ENCODE measurements at regions not wholly inside any gene's neighbourhood (a gene's known extent, or its start where the extent isn't known, plus 50 kb on each side); places are given as distances from the start of the nearest gene placed in this dataset.

DNA sequence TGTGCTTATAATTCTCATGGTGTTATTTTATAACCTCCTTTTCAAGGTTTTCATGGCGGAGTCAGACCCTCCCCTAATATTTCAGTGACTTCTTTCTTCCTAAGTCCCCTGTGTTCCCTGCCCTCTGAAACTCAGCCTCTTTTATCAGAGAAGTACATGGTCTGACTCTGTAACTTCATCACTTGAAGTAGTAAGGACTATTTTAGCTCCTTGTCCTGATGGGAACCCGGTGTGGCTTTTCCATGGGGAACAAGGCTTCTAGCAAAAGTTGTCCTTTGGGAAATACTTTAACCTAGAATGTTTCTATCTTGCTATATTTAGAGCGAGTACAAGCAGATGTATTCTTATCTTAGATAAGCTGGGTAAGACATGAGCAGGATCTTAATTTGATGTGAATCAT, 117.5 kb downstream of the TRIB2 start:
- TF ChIP-seq EP300 (IDR thresholded peaks at IDR 0.05) (no peak), POLR2AphosphoS5 (IDR thresholded peaks at IDR 0.05) (no peak), POLR2A (IDR thresholded peaks at IDR 0.05) (no peak)
- TF ChIP-seq, protein P1, sequence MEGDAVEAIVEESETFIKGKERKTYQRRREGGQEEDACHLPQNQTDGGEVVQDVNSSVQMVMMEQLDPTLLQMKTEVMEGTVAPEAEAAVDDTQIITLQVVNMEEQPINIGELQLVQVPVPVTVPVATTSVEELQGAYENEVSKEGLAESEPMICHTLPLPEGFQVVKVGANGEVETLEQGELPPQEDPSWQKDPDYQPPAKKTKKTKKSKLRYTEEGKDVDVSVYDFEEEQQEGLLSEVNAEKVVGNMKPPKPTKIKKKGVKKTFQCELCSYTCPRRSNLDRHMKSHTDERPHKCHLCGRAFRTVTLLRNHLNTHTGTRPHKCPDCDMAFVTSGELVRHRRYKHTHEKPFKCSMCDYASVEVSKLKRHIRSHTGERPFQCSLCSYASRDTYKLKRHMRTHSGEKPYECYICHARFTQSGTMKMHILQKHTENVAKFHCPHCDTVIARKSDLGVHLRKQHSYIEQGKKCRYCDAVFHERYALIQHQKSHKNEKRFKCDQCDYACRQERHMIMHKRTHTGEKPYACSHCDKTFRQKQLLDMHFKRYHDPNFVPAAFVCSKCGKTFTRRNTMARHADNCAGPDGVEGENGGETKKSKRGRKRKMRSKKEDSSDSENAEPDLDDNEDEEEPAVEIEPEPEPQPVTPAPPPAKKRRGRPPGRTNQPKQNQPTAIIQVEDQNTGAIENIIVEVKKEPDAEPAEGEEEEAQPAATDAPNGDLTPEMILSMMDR (IDR thresholded peaks at IDR 0.05): no peak

Measured in suprapubic skin (tissue), 4 donors.